ENCODE measurements at regions not wholly inside any gene's neighbourhood (a gene's known extent, or its start where the extent isn't known, plus 50 kb on each side); places are given as distances from the start of the nearest gene placed in this dataset.
"Not testable (repeated sequence)": the region's sequence is repeated elsewhere in the genome, so short reads cannot be mapped to it uniquely, and the experiment has no call there.

DNA sequence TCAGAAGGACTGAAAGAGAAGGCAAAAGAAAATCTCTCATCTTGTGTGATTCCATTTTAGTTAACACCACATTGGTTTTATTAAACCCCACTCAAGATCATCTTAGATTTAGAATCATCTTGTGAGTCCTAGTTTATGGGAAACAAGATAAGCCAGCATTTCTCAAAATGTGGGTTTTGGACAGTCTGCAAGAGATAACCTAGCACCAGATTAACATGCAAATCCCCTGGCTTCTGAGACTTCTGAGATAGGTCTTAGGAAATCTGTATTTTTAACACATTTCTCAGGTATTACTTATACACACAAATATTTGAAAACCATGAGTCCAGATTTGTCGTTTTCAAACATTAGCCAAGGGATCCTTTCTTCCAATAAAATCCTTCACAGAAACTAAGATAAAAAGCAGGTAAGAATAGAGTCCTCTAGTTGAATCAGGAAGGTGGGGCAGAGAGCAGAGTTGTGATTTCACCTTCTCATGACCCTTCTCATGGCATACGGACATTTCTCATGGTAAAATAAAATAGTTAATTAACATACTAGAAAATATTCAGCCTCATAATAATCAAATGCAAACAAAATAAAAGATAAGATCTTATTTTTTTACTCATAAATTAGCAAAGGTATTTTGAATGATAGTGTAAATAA, 287.2 kb upstream of the FN1 start:
- Histone ChIP-seq H3K27me3 (ENCODE audit: control insufficient read depth in 4 of 4, insufficient read depth in 4 of 4, low read length in 3 of 4) (no peaks in the 10 kb centered on the region), H3K9me3 (ENCODE audit: control insufficient read depth in 4 of 4, low read length in 3 of 4) (no peaks in the 10 kb centered on the region), H3K4me1 (ENCODE audit: control insufficient read depth in 4 of 4, insufficient read depth in 4 of 4, low read length in 3 of 4) (peaks cover 0 to 4% (median 1%) of the 10 kb centered on the region in 4 donors), H3K9ac (ENCODE audit: low read depth in 1 of 2, low read length in 2 of 2) (no peak overlapping the region), H3K27ac (ENCODE audit: low read depth in 1 of 2, low read length in 2 of 2) (no peak overlapping the region), H3K36me3 (ENCODE audit: control insufficient read depth in 4 of 4, insufficient read depth in 3 of 4, low read depth in 1 of 4, low read length in 3 of 4) (no peaks in the 10 kb centered on the region), H3K4me3 (ENCODE audit: low read depth in 1 of 3, low read length in 3 of 3) (no peak overlapping the region)
- DNase-seq (ENCODE audit: low spot score): no peak
- TF ChIP-seq EGR1 (IDR thresholded peaks at IDR 0.05; ENCODE audit: low read depth in 2 of 2): no peak
- TF ChIP-seq, protein P1, sequence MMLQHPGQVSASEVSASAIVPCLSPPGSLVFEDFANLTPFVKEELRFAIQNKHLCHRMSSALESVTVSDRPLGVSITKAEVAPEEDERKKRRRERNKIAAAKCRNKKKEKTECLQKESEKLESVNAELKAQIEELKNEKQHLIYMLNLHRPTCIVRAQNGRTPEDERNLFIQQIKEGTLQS (IDR thresholded peaks at IDR 0.05): no peak
- TF ChIP-seq, protein P2, sequence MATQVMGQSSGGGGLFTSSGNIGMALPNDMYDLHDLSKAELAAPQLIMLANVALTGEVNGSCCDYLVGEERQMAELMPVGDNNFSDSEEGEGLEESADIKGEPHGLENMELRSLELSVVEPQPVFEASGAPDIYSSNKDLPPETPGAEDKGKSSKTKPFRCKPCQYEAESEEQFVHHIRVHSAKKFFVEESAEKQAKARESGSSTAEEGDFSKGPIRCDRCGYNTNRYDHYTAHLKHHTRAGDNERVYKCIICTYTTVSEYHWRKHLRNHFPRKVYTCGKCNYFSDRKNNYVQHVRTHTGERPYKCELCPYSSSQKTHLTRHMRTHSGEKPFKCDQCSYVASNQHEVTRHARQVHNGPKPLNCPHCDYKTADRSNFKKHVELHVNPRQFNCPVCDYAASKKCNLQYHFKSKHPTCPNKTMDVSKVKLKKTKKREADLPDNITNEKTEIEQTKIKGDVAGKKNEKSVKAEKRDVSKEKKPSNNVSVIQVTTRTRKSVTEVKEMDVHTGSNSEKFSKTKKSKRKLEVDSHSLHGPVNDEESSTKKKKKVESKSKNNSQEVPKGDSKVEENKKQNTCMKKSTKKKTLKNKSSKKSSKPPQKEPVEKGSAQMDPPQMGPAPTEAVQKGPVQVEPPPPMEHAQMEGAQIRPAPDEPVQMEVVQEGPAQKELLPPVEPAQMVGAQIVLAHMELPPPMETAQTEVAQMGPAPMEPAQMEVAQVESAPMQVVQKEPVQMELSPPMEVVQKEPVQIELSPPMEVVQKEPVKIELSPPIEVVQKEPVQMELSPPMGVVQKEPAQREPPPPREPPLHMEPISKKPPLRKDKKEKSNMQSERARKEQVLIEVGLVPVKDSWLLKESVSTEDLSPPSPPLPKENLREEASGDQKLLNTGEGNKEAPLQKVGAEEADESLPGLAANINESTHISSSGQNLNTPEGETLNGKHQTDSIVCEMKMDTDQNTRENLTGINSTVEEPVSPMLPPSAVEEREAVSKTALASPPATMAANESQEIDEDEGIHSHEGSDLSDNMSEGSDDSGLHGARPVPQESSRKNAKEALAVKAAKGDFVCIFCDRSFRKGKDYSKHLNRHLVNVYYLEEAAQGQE (IDR thresholded peaks at IDR 0.05): no peak
- WGBS: 81% methylated on average over 2 of the region's 2 CpGs

DNA sequence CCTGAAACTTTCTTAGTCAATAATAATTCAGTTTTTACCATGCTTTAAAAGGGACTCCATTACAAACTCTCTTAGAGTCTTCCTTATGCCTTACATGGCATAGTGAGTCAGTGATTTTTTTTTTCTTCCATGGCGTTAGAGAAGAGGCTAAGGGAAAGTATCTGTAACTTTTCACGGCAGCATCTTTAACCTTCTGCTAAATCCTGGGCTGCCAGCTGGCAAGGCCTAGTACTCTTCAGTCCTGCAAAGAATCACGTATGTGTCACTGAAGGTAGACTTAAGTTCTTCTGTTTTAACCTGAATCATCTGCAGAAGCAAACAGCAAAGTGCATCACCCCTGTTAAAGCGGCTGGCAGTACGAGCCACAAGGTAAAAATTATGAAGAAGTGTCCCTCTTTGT, 286.3 kb upstream of the FN1 start:
- no peak overlapping the region for H3K27ac ChIP-seq (ENCODE audit: low read depth in 1 of 2, low read length in 2 of 2)

DNA sequence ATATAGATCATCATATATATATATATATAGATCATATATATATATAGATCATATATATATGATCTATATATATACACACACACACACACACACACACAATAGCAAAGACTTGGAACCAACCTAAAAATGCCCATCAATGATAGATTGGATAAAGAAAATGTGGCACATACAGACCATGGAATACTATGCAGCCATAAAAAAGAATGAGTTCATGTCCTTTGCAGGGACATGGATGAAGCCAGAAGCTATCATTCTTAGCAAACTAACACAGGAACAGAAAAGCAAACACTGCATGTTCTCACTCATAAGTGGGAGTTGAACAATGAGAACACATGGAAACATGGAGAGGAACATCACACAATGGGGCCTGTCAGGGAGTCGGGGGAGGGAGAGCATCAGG, 285.6 kb upstream of the FN1 start:
- not testable (repeated sequence) for H3K27me3 ChIP-seq (ENCODE audit: control insufficient read depth in 4 of 4, insufficient read depth in 4 of 4, low read length in 3 of 4); H3K9me3 ChIP-seq (ENCODE audit: control insufficient read depth in 4 of 4, low read length in 3 of 4); H3K27ac ChIP-seq (ENCODE audit: low read depth in 1 of 2, low read length in 2 of 2); DNase-seq (ENCODE audit: low spot score); H3K4me1 ChIP-seq (ENCODE audit: control insufficient read depth in 4 of 4, insufficient read depth in 4 of 4, low read length in 3 of 4); H3K36me3 ChIP-seq (ENCODE audit: control insufficient read depth in 4 of 4, insufficient read depth in 3 of 4, low read depth in 1 of 4, low read length in 3 of 4); H3K9ac ChIP-seq (ENCODE audit: low read depth in 1 of 2, low read length in 2 of 2); H3K4me3 ChIP-seq (ENCODE audit: low read depth in 1 of 3, low read length in 3 of 3)
- WGBS: 92% methylated on average over 1 of the region's 1 CpG

More for the DNA sequence above, 286.3 kb upstream of the FN1 start:
- H3K4me3 ChIP-seq (ENCODE audit: low read depth in 1 of 3, low read length in 3 of 3): no peak overlapping the region
- no peak overlapping the region for H3K9ac ChIP-seq (ENCODE audit: low read depth in 1 of 2, low read length in 2 of 2)
- 95% methylated on average over 5 of the region's 5 CpGs for WGBS
- no peak for DNase-seq (ENCODE audit: low spot score)
- TF ChIP-seq RXRA (IDR thresholded peaks at IDR 0.05) (no peak), FOXA2 (IDR thresholded peaks at IDR 0.05) (no peak), YY1 (IDR thresholded peaks at IDR 0.05) (no peak)
- TF ChIP-seq, protein P3, sequence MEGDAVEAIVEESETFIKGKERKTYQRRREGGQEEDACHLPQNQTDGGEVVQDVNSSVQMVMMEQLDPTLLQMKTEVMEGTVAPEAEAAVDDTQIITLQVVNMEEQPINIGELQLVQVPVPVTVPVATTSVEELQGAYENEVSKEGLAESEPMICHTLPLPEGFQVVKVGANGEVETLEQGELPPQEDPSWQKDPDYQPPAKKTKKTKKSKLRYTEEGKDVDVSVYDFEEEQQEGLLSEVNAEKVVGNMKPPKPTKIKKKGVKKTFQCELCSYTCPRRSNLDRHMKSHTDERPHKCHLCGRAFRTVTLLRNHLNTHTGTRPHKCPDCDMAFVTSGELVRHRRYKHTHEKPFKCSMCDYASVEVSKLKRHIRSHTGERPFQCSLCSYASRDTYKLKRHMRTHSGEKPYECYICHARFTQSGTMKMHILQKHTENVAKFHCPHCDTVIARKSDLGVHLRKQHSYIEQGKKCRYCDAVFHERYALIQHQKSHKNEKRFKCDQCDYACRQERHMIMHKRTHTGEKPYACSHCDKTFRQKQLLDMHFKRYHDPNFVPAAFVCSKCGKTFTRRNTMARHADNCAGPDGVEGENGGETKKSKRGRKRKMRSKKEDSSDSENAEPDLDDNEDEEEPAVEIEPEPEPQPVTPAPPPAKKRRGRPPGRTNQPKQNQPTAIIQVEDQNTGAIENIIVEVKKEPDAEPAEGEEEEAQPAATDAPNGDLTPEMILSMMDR (IDR thresholded peaks at IDR 0.05; ENCODE audit: low read depth, low read length, missing input control): no peak
- TF ChIP-seq, protein P1 (IDR thresholded peaks at IDR 0.05): no peak
- no peaks in the 10 kb centered on the region for H3K9me3 ChIP-seq (ENCODE audit: control insufficient read depth in 4 of 4, low read length in 3 of 4)
- H3K36me3 ChIP-seq (ENCODE audit: control insufficient read depth in 4 of 4, insufficient read depth in 3 of 4, low read depth in 1 of 4, low read length in 3 of 4): no peaks in the 10 kb centered on the region
- H3K4me1 ChIP-seq (ENCODE audit: control insufficient read depth in 4 of 4, insufficient read depth in 4 of 4, low read length in 3 of 4): peaks cover 0 to 1% (median 0%) of the 10 kb centered on the region in 4 donors
- no peaks in the 10 kb centered on the region for H3K27me3 ChIP-seq (ENCODE audit: control insufficient read depth in 4 of 4, insufficient read depth in 4 of 4, low read length in 3 of 4)

All from liver (tissue), 8 donors.